AG09309 (cell line): ENCODE measurements at regions not wholly inside any gene's neighbourhood (a gene's known extent, or its start where the extent isn't known, plus 50 kb on each side); places are given as distances from the start of the nearest gene placed in this dataset.

ENCODE experiments used
- DNase-seq: peaks from one replicate; pipeline ENCODE4 v3.0.0-alpha.2; 2010; ENCODE audit warnings: low read depth
- H3K4me3 ChIP-seq: 2 replicates; pipeline ENCODE4 v1.5.1; 2011; ENCODE audit warnings: mild to moderate bottlenecking, low read depth, low read length, moderate library complexity; ENCODE audit not compliant: control insufficient read depth
- TF ChIP-seq, protein P1 (sequence below): IDR thresholded peaks from 2 replicates; pipeline ENCODE4 v1.5.1; 2011; ENCODE audit warnings: mild to moderate bottlenecking, low read depth, low read length, inconsistent platforms; ENCODE audit not compliant: insufficient read depth, control insufficient read depth; ENCODE audit errors: missing control alignments

DNA sequence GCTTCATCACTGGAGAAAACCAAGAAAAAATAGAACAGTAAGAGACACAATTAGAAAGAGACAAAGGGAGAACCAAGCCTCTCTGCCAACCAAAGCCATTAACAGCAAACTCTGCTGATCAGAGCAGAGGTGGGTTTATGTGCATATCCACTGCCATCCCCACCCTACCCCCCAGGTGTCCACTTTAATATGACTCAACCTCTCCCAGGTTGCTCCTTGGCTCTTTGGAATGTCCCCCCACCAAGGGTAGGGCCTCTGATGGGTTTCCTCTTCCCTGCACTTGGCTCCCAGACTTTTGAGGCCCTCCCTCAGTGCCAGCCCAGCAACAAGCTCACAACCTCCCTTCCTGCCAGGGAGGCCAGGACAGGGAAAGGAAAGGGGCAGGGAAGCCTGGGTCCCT is 104.8 kb downstream of the DMRTA2 start:
- TF ChIP-seq, protein P1, sequence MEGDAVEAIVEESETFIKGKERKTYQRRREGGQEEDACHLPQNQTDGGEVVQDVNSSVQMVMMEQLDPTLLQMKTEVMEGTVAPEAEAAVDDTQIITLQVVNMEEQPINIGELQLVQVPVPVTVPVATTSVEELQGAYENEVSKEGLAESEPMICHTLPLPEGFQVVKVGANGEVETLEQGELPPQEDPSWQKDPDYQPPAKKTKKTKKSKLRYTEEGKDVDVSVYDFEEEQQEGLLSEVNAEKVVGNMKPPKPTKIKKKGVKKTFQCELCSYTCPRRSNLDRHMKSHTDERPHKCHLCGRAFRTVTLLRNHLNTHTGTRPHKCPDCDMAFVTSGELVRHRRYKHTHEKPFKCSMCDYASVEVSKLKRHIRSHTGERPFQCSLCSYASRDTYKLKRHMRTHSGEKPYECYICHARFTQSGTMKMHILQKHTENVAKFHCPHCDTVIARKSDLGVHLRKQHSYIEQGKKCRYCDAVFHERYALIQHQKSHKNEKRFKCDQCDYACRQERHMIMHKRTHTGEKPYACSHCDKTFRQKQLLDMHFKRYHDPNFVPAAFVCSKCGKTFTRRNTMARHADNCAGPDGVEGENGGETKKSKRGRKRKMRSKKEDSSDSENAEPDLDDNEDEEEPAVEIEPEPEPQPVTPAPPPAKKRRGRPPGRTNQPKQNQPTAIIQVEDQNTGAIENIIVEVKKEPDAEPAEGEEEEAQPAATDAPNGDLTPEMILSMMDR: no peak
- H3K4me3 ChIP-seq: no peak overlapping the region
- no peak for DNase-seq

DNA sequence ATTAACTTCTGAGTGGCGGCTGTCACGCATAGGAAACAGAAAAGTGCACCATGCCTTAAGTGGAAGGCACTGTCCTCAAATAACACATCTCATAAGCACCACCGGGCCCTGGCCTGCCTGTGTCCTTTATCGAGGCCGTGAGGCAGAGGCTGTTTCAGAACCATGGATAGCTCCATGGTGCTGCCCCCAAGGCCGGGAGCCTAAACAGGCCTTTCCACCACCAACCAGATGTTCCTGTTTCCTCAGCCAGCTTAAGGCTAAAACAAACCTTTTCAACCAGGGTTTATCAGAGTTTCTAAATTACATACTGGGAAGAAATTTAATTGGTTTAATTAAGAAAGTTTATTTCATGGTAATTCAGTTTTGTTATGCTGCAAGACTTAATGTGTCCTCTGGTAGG is 114.4 kb downstream of the DMRTA2 start:
- TF ChIP-seq, protein P1: no peak
- no peak for DNase-seq
- no peak overlapping the region for H3K4me3 ChIP-seq

DNA sequence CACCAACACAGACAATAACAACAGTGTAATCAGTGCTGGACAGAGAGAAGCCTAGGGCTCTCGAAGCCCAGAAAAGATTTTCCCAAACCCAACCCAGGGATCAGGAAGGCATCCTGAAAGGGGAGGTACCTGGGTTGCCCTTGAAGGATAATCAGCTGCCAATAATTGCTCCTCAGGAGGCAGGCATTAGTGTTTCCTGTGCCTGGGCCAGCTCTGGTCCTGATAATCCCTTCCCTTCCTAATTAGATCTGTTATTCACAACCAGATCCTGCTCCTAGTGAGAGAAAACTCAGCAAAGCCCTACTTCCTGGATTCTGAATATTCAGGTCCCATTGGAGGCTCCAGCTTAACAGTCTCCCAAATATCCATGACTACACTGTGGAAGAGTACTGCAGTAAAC is 117.4 kb downstream of the DMRTA2 start:
- TF ChIP-seq, protein P1: no peak
- no peak for DNase-seq
- no peak overlapping the region for H3K4me3 ChIP-seq

DNA sequence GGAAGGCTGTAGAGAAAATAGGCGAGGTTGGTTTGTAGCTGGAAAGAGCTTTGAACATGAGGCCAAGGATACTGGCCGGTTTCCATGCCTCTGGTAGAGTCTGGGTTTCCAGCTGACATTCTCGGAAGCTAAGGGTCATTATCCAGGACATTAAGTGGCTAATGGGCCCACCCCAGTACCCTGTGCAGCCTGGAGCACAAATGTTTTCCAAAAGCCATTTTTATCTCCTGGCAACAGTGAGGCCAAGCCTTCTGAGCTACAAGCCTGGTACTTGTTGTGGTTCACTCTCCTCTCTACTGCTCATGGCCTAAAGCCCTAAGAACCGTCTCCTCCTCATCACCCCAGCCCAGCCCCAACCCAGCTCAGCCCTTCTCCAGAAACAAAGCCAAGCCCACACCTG is 122.9 kb downstream of the DMRTA2 start:
- DNase-seq: no peak
- TF ChIP-seq, protein P1: no peak
- no peak overlapping the region for H3K4me3 ChIP-seq

DNA sequence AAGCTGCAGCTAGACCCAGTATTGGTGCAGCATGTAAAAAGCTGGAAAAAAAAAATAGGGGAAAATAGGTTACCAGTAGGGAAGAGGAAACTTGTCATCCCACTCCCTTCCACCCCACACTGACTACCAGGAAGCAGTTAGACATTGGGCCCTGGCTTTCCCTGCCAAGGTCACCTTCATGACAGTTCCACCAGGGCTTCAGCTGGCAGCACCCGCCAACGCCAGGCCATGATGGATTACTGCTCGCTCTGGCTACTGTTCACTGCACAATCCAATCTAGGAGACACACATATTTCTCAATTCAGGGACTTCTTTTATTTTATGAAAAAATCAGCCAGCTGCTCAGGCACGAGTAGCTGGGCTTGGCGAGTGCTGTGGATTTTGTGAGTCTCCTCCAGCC is 127.7 kb downstream of the DMRTA2 start:
- no peak for DNase-seq
- TF ChIP-seq, protein P1: no peak
- H3K4me3 ChIP-seq: no peak overlapping the region

DNA sequence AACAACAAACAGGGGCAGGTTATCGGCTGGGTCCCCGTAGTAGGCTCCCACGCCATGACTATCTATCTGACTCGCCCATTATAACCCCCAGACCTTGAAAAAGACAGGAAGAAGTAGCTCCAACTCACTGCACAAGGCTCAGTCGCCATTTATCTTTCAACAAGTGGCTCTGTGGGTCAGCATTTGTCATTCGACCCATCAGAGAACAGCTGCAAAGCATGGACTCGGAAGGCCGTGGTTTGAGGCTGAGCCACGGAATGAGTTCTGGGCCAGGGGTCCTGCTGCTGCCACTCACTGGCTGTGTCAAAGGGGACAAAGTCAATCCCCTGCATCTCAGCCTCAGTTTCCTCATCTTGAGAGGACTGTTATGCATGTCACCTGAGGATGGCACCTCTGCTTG is 131.0 kb downstream of the DMRTA2 start:
- TF ChIP-seq, protein P1: no peak
- no peak for DNase-seq

DNA sequence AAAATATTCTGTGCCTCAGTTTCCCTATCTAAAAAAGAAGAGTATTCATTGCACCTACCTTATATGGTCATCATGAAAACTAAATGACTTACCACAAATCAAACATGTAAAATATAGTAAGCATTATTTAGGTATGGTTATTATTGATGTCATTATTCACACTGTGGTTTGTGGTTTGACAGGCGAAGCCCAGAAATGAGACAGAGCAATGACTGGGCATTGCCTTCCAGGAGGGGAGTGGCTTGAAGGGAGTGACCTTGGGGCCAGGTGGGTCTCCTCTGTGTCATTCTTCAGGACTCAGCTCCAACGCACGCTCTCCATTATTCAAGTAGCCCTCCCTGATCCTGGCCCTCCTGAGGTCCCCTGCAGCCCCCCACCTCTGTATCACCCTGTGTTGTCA is 133.7 kb downstream of the DMRTA2 start:
- H3K4me3 ChIP-seq: no peak overlapping the region
- TF ChIP-seq, protein P1: no peak
- DNase-seq: no peak

More for the DNA sequence above, 131.0 kb downstream of the DMRTA2 start:
- H3K4me3 ChIP-seq: no peak overlapping the region
